Nephron progenitor cell (in vitro differentiated cells): ENCODE measurements at regions not wholly inside any gene's neighbourhood (a gene's known extent, or its start where the extent isn't known, plus 50 kb on each side); places are given as distances from the start of the nearest gene placed in this dataset.

Experiments used
- DNase-seq: peaks from one replicate; pipeline ENCODE4 v3.0.0; 2021
- H3K27ac Mint-ChIP-seq: 2 replicates; pipeline ENCODE4 v1.8.0; 2021; ENCODE audit warnings: mild to moderate bottlenecking, moderate library complexity, mixed read lengths
- H3K27me3 Mint-ChIP-seq: 2 replicates; pipeline ENCODE4 v1.8.0; 2021; ENCODE audit warnings: mild to moderate bottlenecking, low read depth, mixed read lengths; ENCODE audit not compliant: poor library complexity
- H3K36me3 Mint-ChIP-seq: 2 replicates; pipeline ENCODE4 v1.8.0; 2021; ENCODE audit warnings: low read depth, mixed read lengths
- H3K4me1 Mint-ChIP-seq: 2 replicates; pipeline ENCODE4 v1.8.0; 2021; ENCODE audit warnings: mixed read lengths
- H3K4me3 Mint-ChIP-seq: 2 replicates; pipeline ENCODE4 v1.8.0; 2021; ENCODE audit warnings: mild to moderate bottlenecking, moderate library complexity, mixed read lengths
- H3K9me3 Mint-ChIP-seq: 2 replicates; pipeline ENCODE4 v1.8.0; 2021; ENCODE audit warnings: mild to moderate bottlenecking, moderate library complexity, mixed read lengths
- TF ChIP-seq, protein P1 (sequence below): fragments of 200-600 bp; sonication (generic); IDR thresholded peaks from 2 replicates; pipeline ENCODE4 v1.5.0; 2021; ENCODE audit warnings: antibody characterized with exemption

DNA sequence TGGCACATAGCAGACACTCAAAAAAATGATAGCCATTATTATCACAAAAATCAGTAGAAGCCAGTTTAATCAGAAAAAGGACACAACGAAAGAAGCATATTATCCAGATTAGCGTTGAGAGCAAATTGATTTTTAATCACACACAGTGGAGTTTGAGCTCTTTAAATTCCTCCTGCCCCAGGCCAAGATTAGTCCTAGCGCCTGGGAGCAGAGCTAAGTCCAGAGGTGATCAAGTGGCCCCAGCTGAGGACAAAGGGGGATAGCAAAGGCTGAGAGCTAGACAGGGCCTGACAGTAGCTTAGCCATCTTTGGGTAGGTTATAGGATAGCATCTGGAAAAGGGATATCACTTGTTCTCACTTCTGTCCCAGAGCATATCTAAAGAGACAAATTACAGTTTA, 133.6 kb downstream of the NXPE2 start:
- Mint-ChIP-seq H3K27me3 (no peaks in the 10 kb centered on the region), H3K27ac (no peak overlapping the region), H3K9me3 (peaks cover 6% of the 10 kb centered on the region), H3K36me3 (no peaks in the 10 kb centered on the region), H3K4me1 (peaks cover 11% of the 10 kb centered on the region), H3K4me3 (no peak overlapping the region)
- TF ChIP-seq, protein P1, sequence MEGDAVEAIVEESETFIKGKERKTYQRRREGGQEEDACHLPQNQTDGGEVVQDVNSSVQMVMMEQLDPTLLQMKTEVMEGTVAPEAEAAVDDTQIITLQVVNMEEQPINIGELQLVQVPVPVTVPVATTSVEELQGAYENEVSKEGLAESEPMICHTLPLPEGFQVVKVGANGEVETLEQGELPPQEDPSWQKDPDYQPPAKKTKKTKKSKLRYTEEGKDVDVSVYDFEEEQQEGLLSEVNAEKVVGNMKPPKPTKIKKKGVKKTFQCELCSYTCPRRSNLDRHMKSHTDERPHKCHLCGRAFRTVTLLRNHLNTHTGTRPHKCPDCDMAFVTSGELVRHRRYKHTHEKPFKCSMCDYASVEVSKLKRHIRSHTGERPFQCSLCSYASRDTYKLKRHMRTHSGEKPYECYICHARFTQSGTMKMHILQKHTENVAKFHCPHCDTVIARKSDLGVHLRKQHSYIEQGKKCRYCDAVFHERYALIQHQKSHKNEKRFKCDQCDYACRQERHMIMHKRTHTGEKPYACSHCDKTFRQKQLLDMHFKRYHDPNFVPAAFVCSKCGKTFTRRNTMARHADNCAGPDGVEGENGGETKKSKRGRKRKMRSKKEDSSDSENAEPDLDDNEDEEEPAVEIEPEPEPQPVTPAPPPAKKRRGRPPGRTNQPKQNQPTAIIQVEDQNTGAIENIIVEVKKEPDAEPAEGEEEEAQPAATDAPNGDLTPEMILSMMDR = no peak
- no peak for DNase-seq

DNA sequence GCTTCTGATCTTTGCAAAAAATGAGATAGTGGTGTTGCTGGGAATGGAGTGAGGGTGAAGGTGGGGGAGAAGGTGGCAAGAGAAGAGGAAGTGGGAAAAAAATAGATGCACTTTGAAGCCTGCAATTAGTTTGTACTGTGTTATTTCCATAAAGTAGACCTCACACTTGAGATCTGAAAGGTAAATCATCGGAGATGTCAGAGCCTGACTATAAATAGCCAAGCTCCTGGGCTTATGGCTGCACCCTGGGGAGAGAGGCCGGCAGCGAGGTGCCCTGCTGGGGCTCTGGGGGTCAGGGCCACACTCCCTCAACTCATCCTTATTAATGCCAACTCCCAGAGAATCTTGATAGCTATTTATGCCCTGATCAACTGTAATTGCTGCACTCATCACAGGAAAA, 134.4 kb downstream of the NXPE2 start:
- no peaks in the 10 kb centered on the region for H3K27me3 Mint-ChIP-seq
- TF ChIP-seq, protein P1 = no peak

DNA sequence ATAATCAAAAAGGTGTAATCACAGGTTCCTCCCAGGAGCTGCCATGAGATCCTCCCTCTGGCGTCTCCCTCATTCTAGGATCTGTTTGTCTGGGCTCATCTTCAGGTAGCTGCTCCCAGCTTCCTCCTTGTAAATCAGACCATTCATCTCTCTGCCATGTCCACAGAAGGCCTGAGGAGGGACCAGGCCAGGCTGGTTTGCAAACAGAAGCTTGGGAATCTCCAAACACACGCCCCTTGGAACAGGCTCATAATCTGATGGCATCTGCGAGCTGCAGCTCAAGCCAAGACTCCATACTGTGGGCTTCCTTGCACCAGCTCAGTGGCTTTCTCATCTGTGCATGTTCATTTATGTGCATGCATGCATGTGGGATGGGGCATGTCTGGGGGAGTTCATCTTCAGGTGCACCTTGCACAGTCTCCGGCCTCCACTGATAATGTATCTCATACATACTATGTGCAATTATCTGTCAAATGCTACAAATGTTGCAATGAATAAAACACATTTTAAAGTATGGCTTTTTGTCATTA, 134.9 kb downstream of the NXPE2 start:
- Mint-ChIP-seq H3K4me3 (no peak overlapping the region), H3K9me3 (no peaks in the 10 kb centered on the region), H3K36me3 (no peaks in the 10 kb centered on the region), H3K27ac (no peak overlapping the region), H3K4me1 (peaks cover 11% of the 10 kb centered on the region), H3K27me3 (no peaks in the 10 kb centered on the region)
- TF ChIP-seq, protein P1 = no peak
- DNase-seq = no peak

More for the DNA sequence above, 134.4 kb downstream of the NXPE2 start:
- DNase-seq = no peak
- Mint-ChIP-seq H3K27ac (no peak overlapping the region), H3K4me3 (no peak overlapping the region), H3K36me3 (no peaks in the 10 kb centered on the region), H3K4me1 (peaks cover 11% of the 10 kb centered on the region), H3K9me3 (peaks cover 4% of the 10 kb centered on the region)

DNA sequence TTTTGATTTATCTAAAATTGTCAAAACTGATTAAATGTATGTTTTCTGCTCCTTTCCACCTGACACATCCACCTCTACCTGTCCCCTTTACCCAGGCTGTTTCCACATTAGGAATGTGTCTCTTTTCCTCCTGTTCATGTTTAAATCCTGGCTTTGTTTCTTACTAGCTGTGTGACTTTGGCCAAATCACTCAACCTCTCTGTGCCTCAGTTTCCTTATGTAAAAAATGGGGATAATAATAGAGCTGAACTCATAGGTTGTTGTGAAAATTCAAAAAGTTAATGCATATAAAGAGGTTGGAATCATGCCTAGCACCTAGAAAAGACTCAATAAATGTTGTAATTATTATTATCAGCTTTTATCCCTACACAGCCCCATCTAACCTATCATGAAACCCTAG, 136.8 kb downstream of the NXPE2 start:
- DNase-seq = no peak
- H3K27me3 Mint-ChIP-seq = no peaks in the 10 kb centered on the region
- H3K27ac Mint-ChIP-seq = no peak overlapping the region

DNA sequence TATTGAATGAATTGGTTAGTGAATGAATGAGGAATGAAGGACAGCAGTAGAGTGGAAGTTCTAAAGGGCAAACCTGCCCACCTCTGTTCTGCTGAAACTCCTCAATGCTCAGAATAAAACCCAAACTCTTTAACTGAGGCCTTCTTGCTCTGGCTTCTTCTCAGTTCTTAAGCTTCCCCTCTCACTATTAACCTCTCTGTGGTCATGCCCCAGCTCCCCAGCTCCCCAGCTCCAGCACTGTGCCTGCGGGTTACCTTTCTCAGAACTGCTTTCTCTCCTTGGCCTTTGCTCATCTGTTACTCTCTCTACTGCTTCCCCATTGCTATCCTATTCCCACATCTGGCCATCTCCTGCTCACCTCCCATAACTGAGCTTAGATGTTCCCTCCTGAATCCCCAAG, 137.4 kb downstream of the NXPE2 start:
- Mint-ChIP-seq H3K27me3 (no peaks in the 10 kb centered on the region), H3K27ac (no peak overlapping the region), H3K4me3 (no peak overlapping the region), H3K36me3 (no peaks in the 10 kb centered on the region), H3K4me1 (peaks cover 11% of the 10 kb centered on the region), H3K9me3 (no peaks in the 10 kb centered on the region)
- no peak for DNase-seq
- TF ChIP-seq, protein P1 = no peak

More for the DNA sequence above, 136.8 kb downstream of the NXPE2 start:
- Mint-ChIP-seq H3K9me3 (no peaks in the 10 kb centered on the region), H3K4me1 (peaks cover 11% of the 10 kb centered on the region), H3K4me3 (no peak overlapping the region), H3K36me3 (no peaks in the 10 kb centered on the region)
- TF ChIP-seq, protein P1 = no peak

DNA sequence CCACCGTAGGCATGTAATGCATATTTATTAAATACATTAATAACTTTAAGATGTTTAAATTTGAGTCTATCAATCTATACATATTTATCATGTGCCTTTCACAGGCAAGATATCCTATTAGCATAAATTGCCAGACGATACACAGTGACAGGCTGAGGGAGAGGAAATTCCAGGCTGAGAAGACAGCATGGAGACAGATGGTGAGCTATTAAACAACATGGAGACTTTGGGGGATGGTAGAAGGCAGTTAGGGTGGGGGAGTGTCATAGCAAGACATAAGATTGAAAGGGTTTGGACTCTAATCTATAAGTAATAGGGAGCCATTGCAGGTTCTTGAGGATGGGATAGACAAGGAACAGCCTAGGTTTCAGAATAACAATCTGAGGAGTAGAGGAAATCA, 138.5 kb downstream of the NXPE2 start:
- DNase-seq = no peak
- Mint-ChIP-seq H3K4me3 (no peak overlapping the region), H3K27ac (no peak overlapping the region), H3K9me3 (no peaks in the 10 kb centered on the region), H3K4me1 (peaks cover 17% of the 10 kb centered on the region), H3K27me3 (no peaks in the 10 kb centered on the region), H3K36me3 (no peaks in the 10 kb centered on the region)
- TF ChIP-seq, protein P1 = no peak
